BJ (cell line): ENCODE measurements at regions not wholly inside any gene's neighbourhood (a gene's known extent, or its start where the extent isn't known, plus 50 kb on each side); places are given as distances from the start of the nearest gene placed in this dataset.

Source experiments
- CTCF ChIA-PET: fragments of 350-600 bp; formaldehyde crosslinking; extraction: SDS; loops from one replicate; lab custom pipeline; 2021; ENCODE audit warnings: antibody characterized with exemption, inconsistent platforms; lab: Yijun Ruan, JAX
- POLR2A ChIA-PET: fragments of 300-600 bp; sonication (Branson Sonifier 250); formaldehyde crosslinking; extraction: SDS; loops from one replicate; lab custom pipeline; 2021; ENCODE audit warnings: antibody characterized with exemption; lab: Charles Lee
- DNase-seq: peaks from one replicate; pipeline ENCODE4 v3.0.0-alpha.2; 2011; ENCODE audit warnings: low read depth
- H3K27me3 ChIP-seq: 2 replicates; pipeline ENCODE4 v1.6.0; 2011; ENCODE audit warnings: low read length; ENCODE audit not compliant: control insufficient read depth, insufficient read depth
- H3K36me3 ChIP-seq: 2 replicates; pipeline ENCODE4 v1.5.1; 2011; ENCODE audit warnings: low read length; ENCODE audit not compliant: control insufficient read depth, insufficient read depth
- H3K4me3 ChIP-seq: 2 replicates; pipeline ENCODE4 v1.5.1; 2011; ENCODE audit warnings: low read depth, mild to moderate bottlenecking, control low read depth, low read length
- CTCF ChIP-seq: IDR thresholded peaks from 2 replicates; pipeline ENCODE4 v1.5.1; 2011; ENCODE audit warnings: low read depth, mild to moderate bottlenecking, control low read depth, inconsistent platforms, low read length, moderate library complexity; ENCODE audit not compliant: insufficient read depth

GRCh38 chr7:88523645-88524044, 217.0 kb upstream of the STEAP4 start:
- no peak overlapping the region for H3K4me3 ChIP-seq
- H3K27me3 ChIP-seq = no peaks in the 10 kb centered on the region
- no peak for TF ChIP-seq CTCF
- CTCF ChIA-PET = no interaction called here
- DNase-seq = no peak
- no peaks in the 10 kb centered on the region for H3K36me3 ChIP-seq
- POLR2A ChIA-PET = no interaction called here

GRCh38 chr7:88522771-88523293, 216.1 kb upstream of the STEAP4 start:
- POLR2A ChIA-PET = no interaction called here
- H3K4me3 ChIP-seq = no peak overlapping the region
- no peak for DNase-seq
- H3K36me3 ChIP-seq = no peaks in the 10 kb centered on the region
- TF ChIP-seq CTCF = no peak
- H3K27me3 ChIP-seq = no peaks in the 10 kb centered on the region
- CTCF ChIA-PET = no interaction called here

- H3K27me3 ChIP-seq = no peaks in the 10 kb centered on the region
- TF ChIP-seq CTCF = no peak
- ChIA-PET CTCF (no interaction called here), POLR2A (no interaction called here)
- DNase-seq = no peak
- H3K36me3 ChIP-seq = no peaks in the 10 kb centered on the region
- no peak overlapping the region for H3K4me3 ChIP-seq
Observed at GRCh38 chr7:88516429-88516828, 209.7 kb upstream of the STEAP4 start.

GRCh38 chr7:88515301-88515700, 208.6 kb upstream of the STEAP4 start:
- H3K4me3 ChIP-seq = no peak overlapping the region
- ChIA-PET POLR2A (no interaction called here), CTCF (no interaction called here)
- DNase-seq = no peak
- H3K27me3 ChIP-seq = no peaks in the 10 kb centered on the region
- no peaks in the 10 kb centered on the region for H3K36me3 ChIP-seq
- TF ChIP-seq CTCF = no peak

- no peaks in the 10 kb centered on the region for H3K36me3 ChIP-seq
- no peaks in the 10 kb centered on the region for H3K27me3 ChIP-seq
- H3K4me3 ChIP-seq = no peak overlapping the region
- ChIA-PET POLR2A (no interaction called here), CTCF (no interaction called here)
- DNase-seq = no peak
- no peak for TF ChIP-seq CTCF
Observed at GRCh38 chr7:88509341-88509740, 202.6 kb upstream of the STEAP4 start.
